GM20000 (cell line): ENCODE measurements at regions not wholly inside any gene's neighbourhood (a gene's known extent, or its start where the extent isn't known, plus 50 kb on each side); places are given as distances from the start of the nearest gene placed in this dataset.
"Not testable (repeated sequence)": the region's sequence is repeated elsewhere in the genome, so short reads cannot be mapped to it uniquely, and the experiment has no call there.

Source experiments
- DNase-seq: peaks from one replicate; pipeline ENCODE4 v3.0.0; 2012; ENCODE audit warnings: low spot score
- TF ChIP-seq, protein P1 (sequence below): IDR thresholded peaks from 2 replicates; pipeline ENCODE4 v1.5.1; 2012; ENCODE audit warnings: mild to moderate bottlenecking, control low read depth; ENCODE audit errors: extremely low read depth, missing control alignments

DNA sequence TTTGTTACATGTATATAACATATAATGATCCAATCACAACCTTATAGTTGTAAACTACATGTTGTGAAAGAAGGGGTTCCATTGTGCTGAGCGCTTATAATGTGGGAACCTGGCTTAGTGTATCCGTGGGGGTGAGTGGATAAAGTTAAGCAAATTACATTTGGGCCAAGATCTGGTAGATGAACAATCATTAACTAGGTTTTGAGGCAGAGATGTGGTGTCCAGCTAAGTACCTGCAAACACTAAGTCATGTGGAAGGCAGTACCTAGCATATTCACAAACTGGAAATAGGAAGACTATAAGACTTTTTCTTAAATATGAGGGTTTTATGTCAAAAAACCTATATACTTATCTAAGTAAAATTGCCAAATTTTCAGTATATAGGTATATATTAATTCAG lies 167.2 kb upstream of the PDE4B start:
- DNase-seq = no peak
- TF ChIP-seq, protein P1, sequence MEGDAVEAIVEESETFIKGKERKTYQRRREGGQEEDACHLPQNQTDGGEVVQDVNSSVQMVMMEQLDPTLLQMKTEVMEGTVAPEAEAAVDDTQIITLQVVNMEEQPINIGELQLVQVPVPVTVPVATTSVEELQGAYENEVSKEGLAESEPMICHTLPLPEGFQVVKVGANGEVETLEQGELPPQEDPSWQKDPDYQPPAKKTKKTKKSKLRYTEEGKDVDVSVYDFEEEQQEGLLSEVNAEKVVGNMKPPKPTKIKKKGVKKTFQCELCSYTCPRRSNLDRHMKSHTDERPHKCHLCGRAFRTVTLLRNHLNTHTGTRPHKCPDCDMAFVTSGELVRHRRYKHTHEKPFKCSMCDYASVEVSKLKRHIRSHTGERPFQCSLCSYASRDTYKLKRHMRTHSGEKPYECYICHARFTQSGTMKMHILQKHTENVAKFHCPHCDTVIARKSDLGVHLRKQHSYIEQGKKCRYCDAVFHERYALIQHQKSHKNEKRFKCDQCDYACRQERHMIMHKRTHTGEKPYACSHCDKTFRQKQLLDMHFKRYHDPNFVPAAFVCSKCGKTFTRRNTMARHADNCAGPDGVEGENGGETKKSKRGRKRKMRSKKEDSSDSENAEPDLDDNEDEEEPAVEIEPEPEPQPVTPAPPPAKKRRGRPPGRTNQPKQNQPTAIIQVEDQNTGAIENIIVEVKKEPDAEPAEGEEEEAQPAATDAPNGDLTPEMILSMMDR = no peak

GRCh38 chr1:65626003-65626402 lies 166.7 kb upstream of the PDE4B start:
- no peak for DNase-seq
- TF ChIP-seq, protein P1 = no peak

GRCh38 chr1:65629788-65630187 lies 162.9 kb upstream of the PDE4B start:
- TF ChIP-seq, protein P1 = no peak
- no peak for DNase-seq

DNA sequence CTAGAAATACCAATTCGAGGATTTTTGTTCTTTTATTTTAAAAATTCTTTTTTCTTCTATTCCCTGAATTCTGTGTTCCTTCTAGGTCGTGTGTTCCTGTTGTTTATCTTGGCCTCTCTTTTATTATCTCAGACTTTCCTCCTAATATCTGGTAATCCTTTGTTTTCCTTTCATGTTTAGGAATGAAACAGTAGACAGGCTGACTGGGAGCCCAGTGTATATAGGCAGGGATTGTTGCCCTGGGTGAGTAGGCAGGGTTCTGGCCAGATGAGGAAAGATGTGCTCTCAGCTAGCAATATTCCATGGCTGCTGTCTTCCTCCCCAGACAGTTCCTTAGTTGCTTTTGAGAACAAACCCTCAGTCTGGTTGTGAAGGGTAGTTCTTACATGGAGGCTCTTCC lies 161.8 kb upstream of the PDE4B start:
- TF ChIP-seq, protein P1 = no peak
- DNase-seq = no peak

DNA sequence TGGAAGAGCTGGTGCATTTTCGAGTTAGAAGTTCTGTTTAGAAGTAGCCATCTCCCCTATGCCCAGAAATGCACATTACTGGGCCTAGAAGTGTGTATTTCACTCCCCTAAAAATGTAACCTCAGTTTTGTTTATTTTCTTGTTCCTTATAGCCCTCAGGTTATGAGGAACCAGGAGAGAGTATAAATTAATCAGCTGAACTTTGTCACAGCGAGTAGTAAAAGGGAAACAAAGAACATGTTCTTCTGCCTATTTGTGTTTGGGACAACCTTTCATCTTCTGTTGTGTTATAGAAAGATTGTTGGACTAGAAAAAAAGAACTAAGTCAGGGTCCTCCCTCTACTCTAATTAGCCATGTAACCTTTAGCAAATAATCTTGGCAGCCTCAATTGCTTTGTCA lies 160.5 kb upstream of the PDE4B start:
- TF ChIP-seq, protein P1 = no peak
- DNase-seq = no peak

GRCh38 chr1:65640046-65640445 lies 152.6 kb upstream of the PDE4B start:
- DNase-seq = no peak
- TF ChIP-seq, protein P1 = no peak

GRCh38 chr1:65649185-65649584 lies 143.5 kb upstream of the PDE4B start:
- not testable (repeated sequence) for DNase-seq

DNA sequence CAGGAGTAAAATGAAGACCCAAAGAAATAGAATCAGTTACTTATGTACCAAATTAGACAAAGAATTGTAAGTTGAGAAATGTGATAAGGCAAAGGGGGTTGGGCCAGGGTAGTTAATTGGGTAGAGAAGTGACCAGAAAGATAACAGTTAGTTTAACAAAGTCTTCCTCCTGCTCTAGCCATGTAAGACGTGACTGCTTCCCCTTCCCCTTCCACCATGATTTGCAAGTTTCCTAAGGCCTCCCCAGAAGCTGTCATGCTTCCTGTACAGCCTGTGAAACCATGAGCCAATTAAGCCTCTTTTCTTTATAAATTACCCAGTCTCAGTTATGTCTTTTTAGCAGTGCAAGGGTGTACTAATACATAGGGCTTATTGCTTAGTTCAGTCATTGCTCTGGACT lies 142.0 kb upstream of the PDE4B start:
- TF ChIP-seq, protein P1 = no peak
- no peak for DNase-seq

GRCh38 chr1:65654526-65654925 lies 138.2 kb upstream of the PDE4B start:
- DNase-seq = not testable (repeated sequence)

DNA sequence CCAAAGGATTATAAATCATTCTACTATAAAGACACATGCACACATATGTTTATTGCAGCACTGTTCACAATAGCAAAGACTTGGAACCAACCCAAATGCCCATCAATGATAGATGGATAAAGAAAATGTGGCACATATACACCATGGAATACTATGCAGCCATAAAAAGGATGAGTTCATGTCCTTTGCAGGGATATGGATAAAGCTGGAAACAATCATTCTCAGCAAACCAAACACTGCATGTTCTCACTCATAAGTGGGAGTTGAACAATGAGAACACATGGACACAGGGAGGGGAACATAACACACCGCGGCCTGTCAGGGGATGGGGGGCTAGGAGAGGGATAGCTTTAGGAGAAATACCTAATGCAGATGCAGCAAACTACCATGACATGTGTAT lies 135.1 kb upstream of the PDE4B start:
- not testable (repeated sequence) for DNase-seq
